ACC112 (cell line): ENCODE measurements at regions not wholly inside any gene's neighbourhood (a gene's known extent, or its start where the extent isn't known, plus 50 kb on each side); places are given as distances from the start of the nearest gene placed in this dataset.
A peak's percentile ranks its signal among the peaks of the same experiment; 100 is the strongest.

Experiments
- H2AFZ ChIP-seq: fragments of 200-600 bp; sonication (generic); one replicate; pipeline ENCODE4 v1.6.0; 2017; ENCODE audit warnings: antibody characterized with exemption, low read length; ENCODE audit not compliant: unreplicated experiment
- H3K27ac ChIP-seq: fragments of 200-600 bp; sonication (generic); 2 replicates; pipeline ENCODE4 v1.5.1; 2014; ENCODE audit warnings: low read depth, mild to moderate bottlenecking, antibody characterized with exemption, low read length, moderate library complexity
- H3K27me3 ChIP-seq: fragments of 200-600 bp; sonication (generic); 2 replicates; pipeline ENCODE4 v1.6.1; 2014; ENCODE audit warnings: mild to moderate bottlenecking, antibody characterized with exemption, low read length, moderate library complexity, mixed read lengths; ENCODE audit not compliant: insufficient read depth
- H3K36me3 ChIP-seq: fragments of 200-600 bp; sonication (generic); 2 replicates; pipeline ENCODE4 v1.6.1; 2016; ENCODE audit warnings: mild to moderate bottlenecking, antibody characterized with exemption, low read length, moderate library complexity, mixed read lengths; ENCODE audit not compliant: insufficient read depth
- H3K4me1 ChIP-seq: fragments of 200-600 bp; sonication (generic); one replicate; pipeline ENCODE4 v1.6.1; 2016; ENCODE audit warnings: low read length, mixed read lengths; ENCODE audit not compliant: insufficient read depth, unreplicated experiment, control insufficient read depth
- H3K4me3 ChIP-seq: fragments of 200-600 bp; sonication (generic); 2 replicates; pipeline ENCODE4 v1.5.1; 2014; ENCODE audit warnings: mild to moderate bottlenecking, low read depth, low read length
- H3K79me2 ChIP-seq: fragments of 200-600 bp; sonication (generic); one replicate; pipeline ENCODE4 v1.6.0; 2016; ENCODE audit warnings: low read length; ENCODE audit not compliant: control insufficient read depth, unreplicated experiment, insufficient read depth

DNA sequence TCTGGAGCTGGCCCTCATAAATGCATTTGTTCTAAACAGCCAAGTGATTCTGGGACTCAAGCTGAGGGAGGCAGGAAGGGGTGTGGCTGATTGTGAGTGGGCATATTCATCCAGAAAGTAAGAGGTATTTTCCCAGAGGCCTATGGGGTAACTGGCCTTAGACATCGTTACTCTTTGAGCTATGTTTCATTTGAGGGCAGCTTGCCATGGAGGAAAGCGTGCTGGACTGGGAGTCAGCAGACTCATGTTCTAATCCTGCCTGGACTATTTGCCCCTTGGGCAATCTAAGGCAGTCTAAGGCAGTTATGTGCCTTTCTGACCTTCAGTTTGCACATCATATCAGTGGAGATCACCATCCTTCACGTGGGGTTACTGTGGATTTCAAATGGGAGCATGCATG, 93.5 kb upstream of the SLC14A2 start:
- Histone ChIP-seq H3K4me3 (peak overlapping the region; percentile 16; the same call in 1 of the 2 replicates), H3K27ac (peak overlapping the region; percentile 48), H3K79me2 (no peaks in the 10 kb centered on the region), H2AFZ (peak overlapping the region; percentile 38), H3K4me1 (peaks cover 37% of the 10 kb centered on the region), H3K36me3 (no peaks in the 10 kb centered on the region), H3K27me3 (no peaks in the 10 kb centered on the region)

DNA sequence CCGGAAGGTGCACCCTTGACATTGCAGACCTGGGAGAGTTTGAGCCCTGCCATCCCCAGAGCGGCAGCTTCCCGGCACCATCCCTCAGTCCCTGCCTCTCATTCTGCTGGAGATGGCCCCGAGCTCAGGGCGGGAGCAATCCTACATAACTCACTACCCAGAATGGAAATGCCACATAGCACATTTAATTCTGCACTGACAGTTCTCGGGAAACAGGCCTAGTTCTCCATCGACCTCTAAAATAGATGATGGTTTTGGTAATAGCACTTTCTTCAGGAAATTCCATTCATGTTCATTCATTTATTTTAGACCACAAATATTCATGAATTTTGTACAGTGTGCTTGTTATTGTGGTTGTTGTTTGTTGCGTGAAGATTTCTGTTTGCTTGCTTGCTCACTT, 92.9 kb upstream of the SLC14A2 start:
- no peaks in the 10 kb centered on the region for H3K36me3 ChIP-seq
- H3K27me3 ChIP-seq: no peaks in the 10 kb centered on the region
- H3K27ac ChIP-seq: peak overlapping the region; percentile 48
- peak overlapping the region; percentile 25 for H2AFZ ChIP-seq
- H3K79me2 ChIP-seq: no peaks in the 10 kb centered on the region
- peak overlapping the region; percentile 16; the same call in 1 of the 2 replicates for H3K4me3 ChIP-seq
- H3K4me1 ChIP-seq: peaks cover 34% of the 10 kb centered on the region

GRCh38 chr18:45525301-45525700, 90.0 kb upstream of the SLC14A2 start:
- no peaks in the 10 kb centered on the region for H3K36me3 ChIP-seq
- H2AFZ ChIP-seq: no peak overlapping the region
- peaks cover 23% of the 10 kb centered on the region for H3K4me1 ChIP-seq
- H3K27ac ChIP-seq: no peak overlapping the region
- H3K79me2 ChIP-seq: no peaks in the 10 kb centered on the region
- no peak overlapping the region for H3K4me3 ChIP-seq
- no peaks in the 10 kb centered on the region for H3K27me3 ChIP-seq

DNA sequence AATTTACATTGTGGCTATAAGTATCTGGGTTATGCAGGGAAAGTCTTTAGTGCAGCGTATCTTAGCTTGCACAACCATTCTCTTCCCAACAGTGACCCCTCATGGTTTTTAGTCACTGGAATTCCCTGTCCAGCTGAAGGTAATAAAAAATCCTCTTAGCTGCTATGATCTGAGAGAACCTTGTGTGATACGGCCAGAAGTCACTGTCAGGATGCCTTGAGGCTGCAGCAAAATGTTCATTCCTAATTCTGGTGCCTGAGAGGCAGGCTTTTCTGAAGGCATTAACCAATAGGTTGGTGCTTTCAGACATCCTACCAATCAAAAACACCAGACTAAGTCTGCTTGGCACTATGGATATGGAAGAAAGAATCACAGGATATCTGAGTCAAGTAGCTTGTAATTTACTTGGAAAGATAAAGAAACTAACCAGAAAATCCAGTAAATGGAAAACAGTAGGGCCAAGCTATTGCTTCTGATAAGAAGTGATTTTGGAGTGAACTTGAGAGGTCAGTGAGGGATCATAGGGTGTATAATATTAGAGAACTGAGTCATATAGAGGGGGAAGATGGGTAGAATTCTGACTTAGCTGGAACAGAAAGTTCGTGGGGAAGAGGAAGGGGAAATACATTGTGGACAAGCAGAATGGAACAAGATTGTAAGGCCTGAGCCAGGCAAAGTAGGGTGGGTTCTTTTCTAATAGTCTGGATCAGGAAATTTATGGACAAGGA, 89.0 kb upstream of the SLC14A2 start:
- Histone ChIP-seq H3K4me1 (peaks cover 19% of the 10 kb centered on the region), H3K27ac (no peak overlapping the region), H3K4me3 (no peak overlapping the region), H3K27me3 (no peaks in the 10 kb centered on the region), H2AFZ (no peak overlapping the region), H3K79me2 (no peaks in the 10 kb centered on the region), H3K36me3 (no peaks in the 10 kb centered on the region)

- H3K27me3 ChIP-seq: no peaks in the 10 kb centered on the region
- H2AFZ ChIP-seq: no peak overlapping the region
- H3K4me1 ChIP-seq: peaks cover 2% of the 10 kb centered on the region
- H3K36me3 ChIP-seq: no peaks in the 10 kb centered on the region
- H3K27ac ChIP-seq: no peak overlapping the region
- H3K4me3 ChIP-seq: no peak overlapping the region
- H3K79me2 ChIP-seq: no peaks in the 10 kb centered on the region
Measured at GRCh38 chr18:45527891-45528290, 87.4 kb upstream of the SLC14A2 start.

DNA sequence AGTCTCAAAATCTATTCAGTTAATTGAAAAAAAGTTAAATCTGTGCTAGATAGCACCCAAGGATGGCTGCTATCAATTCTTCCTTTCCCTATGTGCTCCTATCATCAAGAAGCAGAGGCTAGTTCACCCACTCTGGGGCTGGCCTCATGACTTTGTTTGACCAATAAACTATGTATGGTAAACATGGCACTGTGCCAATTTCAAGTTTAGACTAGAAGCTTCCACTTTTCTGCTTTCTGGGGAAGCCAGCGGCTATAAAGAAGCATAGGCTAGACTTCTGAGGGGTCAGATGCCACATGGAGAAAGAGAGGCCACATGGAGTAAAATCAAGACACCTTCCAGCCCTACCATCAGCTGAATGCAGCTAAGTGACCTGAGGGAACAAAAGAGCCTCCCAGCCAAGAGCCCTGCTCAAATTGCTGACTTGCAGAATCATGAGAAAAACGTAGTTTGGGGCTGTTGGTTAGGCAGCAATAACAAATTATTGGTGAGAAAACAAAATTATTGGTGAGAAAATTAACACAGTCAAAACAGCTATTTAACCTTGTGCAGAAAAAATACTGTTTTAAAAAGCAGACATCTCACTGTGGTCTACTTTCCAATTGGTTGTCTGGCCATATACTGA, 86.5 kb upstream of the SLC14A2 start:
- Histone ChIP-seq H3K79me2 (no peaks in the 10 kb centered on the region), H3K4me3 (no peak overlapping the region), H3K27ac (no peak overlapping the region), H3K36me3 (no peaks in the 10 kb centered on the region), H3K4me1 (no peaks in the 10 kb centered on the region), H3K27me3 (peaks cover under 1% of the 10 kb centered on the region; the same call in 1 of the 2 replicates), H2AFZ (no peak overlapping the region)

- H2AFZ ChIP-seq: no peak overlapping the region
Measured at GRCh38 chr18:45538444-45538843, 76.8 kb upstream of the SLC14A2 start.

GRCh38 chr18:45539491-45539891, 75.8 kb upstream of the SLC14A2 start:
- H2AFZ ChIP-seq: no peak overlapping the region

More at GRCh38 chr18:45538444-45538843, 76.8 kb upstream of the SLC14A2 start:
- no peak overlapping the region for H3K4me3 ChIP-seq
- no peaks in the 10 kb centered on the region for H3K4me1 ChIP-seq
- no peak overlapping the region for H3K27ac ChIP-seq
- H3K36me3 ChIP-seq: no peaks in the 10 kb centered on the region
- no peaks in the 10 kb centered on the region for H3K79me2 ChIP-seq
- peaks cover 19% of the 10 kb centered on the region for H3K27me3 ChIP-seq

GRCh38 chr18:45540125-45540524, 75.2 kb upstream of the SLC14A2 start:
- peaks cover 8% of the 10 kb centered on the region for H3K27me3 ChIP-seq
- H3K4me1 ChIP-seq: no peaks in the 10 kb centered on the region
- no peak overlapping the region for H2AFZ ChIP-seq
- no peaks in the 10 kb centered on the region for H3K36me3 ChIP-seq
- H3K4me3 ChIP-seq: no peak overlapping the region
- no peak overlapping the region for H3K27ac ChIP-seq
- no peaks in the 10 kb centered on the region for H3K79me2 ChIP-seq

More at GRCh38 chr18:45539491-45539891, 75.8 kb upstream of the SLC14A2 start:
- Histone ChIP-seq H3K27me3 (peaks cover 14% of the 10 kb centered on the region), H3K36me3 (no peaks in the 10 kb centered on the region), H3K27ac (no peak overlapping the region), H3K4me3 (no peak overlapping the region), H3K4me1 (no peaks in the 10 kb centered on the region), H3K79me2 (no peaks in the 10 kb centered on the region)

- Histone ChIP-seq H3K27me3 (peaks cover 4% of the 10 kb centered on the region; the same call in 1 of the 2 replicates), H3K36me3 (no peaks in the 10 kb centered on the region), H2AFZ (no peak overlapping the region), H3K27ac (no peak overlapping the region), H3K4me1 (no peaks in the 10 kb centered on the region), H3K4me3 (no peak overlapping the region), H3K79me2 (no peaks in the 10 kb centered on the region)
Measured at GRCh38 chr18:45541421-45541820, 73.9 kb upstream of the SLC14A2 start.

- Histone ChIP-seq H3K4me1 (no peaks in the 10 kb centered on the region), H3K4me3 (no peak overlapping the region), H3K79me2 (no peaks in the 10 kb centered on the region), H3K27ac (no peak overlapping the region), H3K36me3 (no peaks in the 10 kb centered on the region), H3K27me3 (peaks cover 9% of the 10 kb centered on the region; the same call in 1 of the 2 replicates), H2AFZ (no peak overlapping the region)
Measured at GRCh38 chr18:45542043-45542442, 73.2 kb upstream of the SLC14A2 start.
